ENCODE measurements at regions not wholly inside any gene's neighbourhood (a gene's known extent, or its start where the extent isn't known, plus 50 kb on each side); places are given as distances from the start of the nearest gene placed in this dataset.

GRCh38 chr4:140237616-140238350 is 83.8 kb upstream of the MAML3 start:
- ATAC-seq (ENCODE audit: insufficient read depth, low FRiP score) (peak; percentile 65), DNase-seq (peak; percentile 89 to 94 (median 93))
- H3K36me3 ChIP-seq (ENCODE audit: control insufficient read depth in 4 of 4, insufficient read depth in 4 of 4, low read length in 4 of 4) = no peaks in the 10 kb centered on the region
- H3K27ac ChIP-seq (ENCODE audit: low read depth in 1 of 2, low read length in 1 of 2) = peak overlapping the region; percentile 85 to 89
- H3K4me3 ChIP-seq = no peak overlapping the region
- H3K9me3 ChIP-seq (ENCODE audit: control insufficient read depth in 4 of 4, insufficient read depth in 3 of 4, low read length in 3 of 4) = no peaks in the 10 kb centered on the region
- WGBS, 2 donors = 20 to 27% methylated on average over 16 of the region's 16 CpGs
- H3K27me3 ChIP-seq (ENCODE audit: control insufficient read depth in 3 of 3, insufficient read depth in 3 of 3, low read length in 2 of 3) = no peaks in the 10 kb centered on the region
- TF ChIP-seq CTCF (IDR thresholded peaks at IDR 0.05; ENCODE audit: control extremely low read depth, extremely low read depth) = no peak
- H3K4me1 ChIP-seq (ENCODE audit: control insufficient read depth in 5 of 5, insufficient read depth in 5 of 5, low read length in 5 of 5) = peaks cover 5 to 34% (median 19%) of the 10 kb centered on the region in 5 donors
- peak overlapping the region in 1 of 2 donors; percentile 33 for H3K9ac ChIP-seq (ENCODE audit: insufficient read depth in 1 of 2, low read length in 2 of 2)

GRCh38 chr4:140236654-140237169 is 82.7 kb upstream of the MAML3 start:
- DNase-seq = no peak
- Histone ChIP-seq H3K9ac (ENCODE audit: insufficient read depth in 1 of 2, low read length in 2 of 2) (no peak overlapping the region), H3K27me3 (ENCODE audit: control insufficient read depth in 3 of 3, insufficient read depth in 3 of 3, low read length in 2 of 3) (no peaks in the 10 kb centered on the region), H3K27ac (ENCODE audit: low read depth in 1 of 2, low read length in 1 of 2) (peak overlapping the region in 1 of 2 donors; percentile 33), H3K36me3 (ENCODE audit: control insufficient read depth in 4 of 4, insufficient read depth in 4 of 4, low read length in 4 of 4) (no peaks in the 10 kb centered on the region), H3K4me3 (no peak overlapping the region), H3K9me3 (ENCODE audit: control insufficient read depth in 4 of 4, insufficient read depth in 3 of 4, low read length in 3 of 4) (no peaks in the 10 kb centered on the region), H3K4me1 (ENCODE audit: control insufficient read depth in 5 of 5, insufficient read depth in 5 of 5, low read length in 5 of 5) (peaks cover 5 to 33% (median 19%) of the 10 kb centered on the region in 5 donors)
- WGBS, 2 donors = 67 to 71% methylated on average over 9 of the region's 9 CpGs
- ATAC-seq (ENCODE audit: insufficient read depth, low FRiP score) = no peak
- TF ChIP-seq CTCF (IDR thresholded peaks at IDR 0.05; ENCODE audit: control extremely low read depth, extremely low read depth) = no peak

GRCh38 chr4:140234697-140235060 is 80.7 kb upstream of the MAML3 start:
- no peak for TF ChIP-seq CTCF (IDR thresholded peaks at IDR 0.05; ENCODE audit: control extremely low read depth, extremely low read depth)
- ATAC-seq (ENCODE audit: insufficient read depth, low FRiP score) (no peak), DNase-seq (no peak)
- Histone ChIP-seq H3K9ac (ENCODE audit: insufficient read depth in 1 of 2, low read length in 2 of 2) (no peak overlapping the region), H3K27me3 (ENCODE audit: control insufficient read depth in 3 of 3, insufficient read depth in 3 of 3, low read length in 2 of 3) (no peaks in the 10 kb centered on the region), H3K9me3 (ENCODE audit: control insufficient read depth in 4 of 4, insufficient read depth in 3 of 4, low read length in 3 of 4) (peaks cover 0 to 1% (median 0%) of the 10 kb centered on the region in 4 donors), H3K27ac (ENCODE audit: low read depth in 1 of 2, low read length in 1 of 2) (no peak overlapping the region), H3K4me3 (no peak overlapping the region), H3K4me1 (ENCODE audit: control insufficient read depth in 5 of 5, insufficient read depth in 5 of 5, low read length in 5 of 5) (peaks cover 5 to 33% (median 19%) of the 10 kb centered on the region in 5 donors), H3K36me3 (ENCODE audit: control insufficient read depth in 4 of 4, insufficient read depth in 4 of 4, low read length in 4 of 4) (no peaks in the 10 kb centered on the region)
- WGBS, 2 donors = 38 to 78% methylated on average over 3 of the region's 3 CpGs

All from lung (tissue), 11 donors.